NCI-H446 treated with DMSO at 0.1 percent for 48 hours (cell line): ENCODE measurements at regions not wholly inside any gene's neighbourhood (a gene's known extent, or its start where the extent isn't known, plus 50 kb on each side); places are given as distances from the start of the nearest gene placed in this dataset.
"Not testable (repeated sequence)": the region's sequence is repeated elsewhere in the genome, so short reads cannot be mapped to it uniquely, and the experiment has no call there.

Source experiments
- DNase-seq: peaks from one replicate; lab custom pipeline; 2025; lab: John Stamatoyannopoulos, UW

DNA sequence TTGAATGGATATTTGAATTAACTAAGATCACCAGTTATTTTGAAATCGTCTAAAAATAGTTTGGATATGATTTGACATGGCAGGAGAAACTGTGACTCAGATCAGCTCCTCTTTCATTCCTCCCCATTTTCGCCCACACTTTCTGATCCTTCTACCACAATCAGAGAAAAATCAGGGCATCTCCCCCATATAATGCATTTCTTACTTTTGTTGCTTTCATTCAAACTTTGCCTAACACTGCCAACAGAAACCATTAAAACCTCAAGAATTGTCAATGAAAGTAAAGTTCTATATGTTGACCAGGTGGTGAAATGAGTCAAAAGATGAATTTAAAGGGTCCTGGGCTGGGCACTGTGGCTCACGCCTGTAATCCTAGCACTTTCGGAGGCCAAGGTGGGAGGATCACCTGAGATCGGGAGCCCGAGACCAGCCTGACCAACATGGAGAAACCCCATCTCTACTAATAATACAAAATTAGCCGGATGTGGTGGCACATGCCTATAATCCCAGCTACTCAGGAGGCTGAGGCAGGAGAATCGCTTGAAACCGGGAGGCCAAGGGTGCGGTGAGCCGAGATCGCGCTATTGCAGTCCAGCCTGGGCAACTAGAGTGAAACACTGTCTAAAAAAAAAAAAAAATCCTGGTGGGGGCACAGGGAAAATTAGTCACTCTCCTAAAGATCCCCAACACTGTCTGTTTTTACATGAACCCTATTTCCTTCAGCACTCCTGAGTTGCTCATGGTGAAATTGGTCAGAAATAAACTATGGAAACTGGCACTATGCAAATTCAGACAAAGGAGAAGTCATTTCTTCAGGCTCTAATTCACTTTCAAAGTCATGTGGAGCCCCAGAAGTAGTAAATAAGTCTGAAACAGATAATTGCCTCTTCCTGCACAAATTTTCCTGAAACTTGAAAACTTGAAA is 122.8 kb upstream of the NOCT start:
- no peak for DNase-seq

DNA sequence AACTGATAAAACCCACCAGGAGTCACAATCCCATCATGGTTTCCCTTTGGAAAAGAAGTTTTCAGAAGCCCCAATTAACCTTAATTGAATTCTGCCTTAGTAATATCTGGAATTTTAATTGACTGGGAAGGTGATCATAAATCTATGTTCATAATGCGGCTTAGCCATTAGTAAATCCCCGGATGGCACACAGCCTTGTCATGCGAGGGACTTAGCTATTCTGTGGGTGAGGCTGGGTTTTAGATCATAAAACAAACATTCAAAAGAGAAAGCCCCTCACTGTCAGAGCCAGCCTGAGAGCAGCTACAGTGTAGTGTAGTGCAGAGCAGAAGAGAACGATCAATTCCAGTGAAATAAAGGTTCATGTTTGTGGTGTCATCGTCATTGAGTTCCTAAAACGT is 124.0 kb upstream of the NOCT start:
- no peak for DNase-seq

DNA sequence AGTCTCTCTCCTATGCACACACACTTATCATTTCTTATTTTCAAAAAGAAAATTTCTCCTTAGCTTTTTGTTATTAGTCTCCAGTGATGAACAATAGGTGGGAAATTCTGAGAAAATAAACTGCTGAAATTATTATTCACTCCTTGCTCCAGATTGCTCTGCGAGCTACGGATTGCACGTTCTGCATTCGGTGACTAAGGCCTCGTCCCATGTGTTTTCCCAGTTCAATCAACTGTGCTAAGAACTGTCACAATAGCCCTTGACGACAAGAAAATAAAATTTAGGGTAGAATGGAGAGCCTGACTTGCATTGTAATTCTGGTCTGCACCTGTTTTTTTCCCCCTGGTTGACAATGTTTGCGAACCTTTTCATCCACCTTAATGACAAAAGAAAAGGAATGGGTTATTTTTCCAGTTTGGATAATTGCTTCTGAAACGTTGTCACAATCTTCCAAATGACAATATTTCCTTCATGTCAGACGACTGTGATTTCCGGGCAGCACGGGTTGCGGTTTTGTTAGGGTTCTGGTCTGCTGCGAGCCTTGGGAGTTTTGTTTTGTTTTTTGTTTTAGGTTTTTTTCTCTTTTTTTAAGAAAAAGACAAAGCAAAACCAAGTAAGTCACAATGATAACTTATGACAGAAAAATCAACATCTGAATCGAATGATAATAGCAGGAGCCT is 124.5 kb upstream of the NOCT start:
- DNase-seq, result no peak

DNA sequence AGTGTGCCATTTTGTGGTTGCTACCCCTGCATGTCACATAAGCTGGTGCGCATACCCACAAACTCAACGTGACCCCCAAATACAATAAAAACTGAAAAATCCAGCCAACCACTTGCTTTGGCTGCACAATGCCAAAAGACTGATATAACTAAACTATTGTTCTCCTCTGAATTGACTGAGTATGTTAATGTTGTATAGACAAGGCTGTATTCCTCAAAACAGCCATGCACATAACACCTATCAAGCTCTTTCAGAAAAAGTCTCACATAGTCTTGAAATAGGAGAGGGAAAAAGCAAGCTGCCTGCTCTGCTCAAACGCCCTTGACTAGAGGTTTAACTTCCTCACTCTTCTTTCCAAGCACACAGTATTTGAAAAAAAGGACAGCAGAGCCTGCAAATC is 126.4 kb upstream of the NOCT start:
- no peak for DNase-seq

DNA sequence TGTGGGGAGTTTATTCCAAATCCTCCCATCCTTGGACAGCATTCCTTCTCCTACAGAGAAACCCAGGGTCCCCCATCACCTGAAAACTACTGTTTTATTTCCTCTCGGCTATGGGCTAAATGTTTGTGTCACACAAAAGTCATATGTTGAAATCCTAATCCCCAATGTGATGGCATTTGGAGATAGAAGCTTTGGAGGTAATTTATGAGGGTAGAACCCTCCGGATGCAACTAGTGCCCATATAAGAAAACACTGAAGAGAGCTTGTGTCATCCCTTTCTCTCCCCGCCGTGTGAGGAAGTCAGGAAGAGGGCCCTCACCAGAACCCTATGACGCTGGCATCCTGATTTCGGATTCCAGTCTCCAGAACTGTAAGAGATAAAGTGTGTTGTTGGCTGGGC is 127.8 kb upstream of the NOCT start:
- DNase-seq, result no peak

DNA sequence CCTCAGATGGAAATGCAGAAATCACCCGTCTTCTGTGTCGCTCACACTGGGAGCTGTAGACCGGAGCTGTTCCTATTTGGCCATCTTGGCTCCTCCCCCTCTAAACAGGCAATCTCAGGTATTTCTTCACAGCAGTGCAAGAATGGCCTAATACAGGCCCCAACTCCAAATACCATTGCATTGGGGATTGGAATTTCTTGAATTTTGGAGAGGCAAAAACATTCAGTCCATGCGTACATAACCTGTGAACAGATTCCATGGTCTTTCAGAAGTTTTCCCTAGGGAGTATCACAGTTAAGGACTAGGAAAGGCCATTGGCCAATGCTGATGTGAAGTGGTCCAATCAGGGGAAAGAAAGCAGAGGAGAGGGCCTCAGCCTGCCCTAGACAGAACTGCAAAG is 128.2 kb upstream of the NOCT start:
- no peak for DNase-seq

DNA sequence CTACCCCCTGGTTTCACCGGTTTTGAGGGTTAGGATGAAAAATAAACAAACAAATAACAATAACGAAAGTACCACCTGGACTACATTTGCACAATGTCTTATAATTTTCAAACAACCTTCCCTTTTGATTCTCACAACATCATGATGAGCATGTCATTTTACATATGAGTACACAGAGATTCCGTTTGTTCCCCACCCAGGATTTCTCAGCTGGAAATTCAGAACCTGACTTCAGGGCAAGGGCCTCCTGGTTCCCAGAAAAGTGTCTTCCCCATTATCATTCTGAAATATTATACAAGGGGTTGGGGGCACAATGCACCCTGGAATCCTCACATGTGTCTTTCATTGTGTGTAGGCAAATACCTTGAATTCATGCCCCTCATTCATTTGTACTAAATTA is 135.8 kb upstream of the NOCT start:
- no peak for DNase-seq

DNA sequence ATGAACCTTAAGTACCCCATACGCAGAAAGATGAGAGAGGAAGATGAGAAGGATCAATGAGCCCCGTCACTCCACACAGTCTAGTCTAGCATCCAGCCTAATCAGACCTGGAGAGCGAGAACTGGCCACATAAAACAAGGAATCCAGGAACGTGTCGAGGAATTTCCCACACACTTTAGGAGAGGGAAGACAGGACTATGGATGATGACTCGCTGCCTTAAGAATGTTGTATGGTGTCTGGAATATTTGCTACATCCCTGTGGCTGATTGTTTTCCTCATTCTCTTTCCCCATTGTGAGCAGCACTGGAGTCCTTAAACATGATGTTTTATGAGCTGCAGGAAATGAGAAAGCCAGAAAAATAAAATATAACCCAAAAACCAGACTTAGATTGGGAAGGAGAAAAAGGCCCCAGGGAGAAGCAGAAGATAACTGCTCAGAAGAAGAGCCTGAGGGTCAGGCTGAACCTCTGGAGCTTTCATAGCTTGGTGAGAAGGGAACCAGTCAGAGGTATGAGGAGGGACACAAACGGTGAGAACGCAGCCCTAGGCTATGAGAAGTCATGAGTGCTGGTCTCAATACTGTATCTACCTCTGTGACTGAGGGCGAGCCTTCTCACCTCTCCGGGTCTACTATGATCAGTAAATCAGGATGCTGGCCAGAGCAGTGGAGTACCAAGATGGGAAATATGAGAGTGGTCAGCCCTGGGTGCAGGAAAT is 139.5 kb upstream of the NOCT start:
- no peak for DNase-seq

DNA sequence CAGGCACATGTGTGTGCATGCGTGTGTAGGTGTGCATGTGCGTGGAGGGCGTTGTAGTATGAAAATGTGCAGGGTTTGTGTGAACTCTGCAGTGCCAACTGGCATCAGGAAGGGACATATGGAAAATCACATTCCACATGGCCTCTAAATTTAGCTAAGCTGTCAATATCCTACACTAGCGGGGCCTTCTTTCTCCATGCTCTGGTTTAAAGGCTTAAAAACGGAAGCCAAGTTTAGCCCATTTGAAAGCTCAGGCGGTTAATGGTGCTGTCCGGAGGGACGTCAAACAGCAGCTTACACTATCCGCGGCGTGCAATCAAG is 144.1 kb upstream of the NOCT start:
- DNase-seq, result no peak

DNA sequence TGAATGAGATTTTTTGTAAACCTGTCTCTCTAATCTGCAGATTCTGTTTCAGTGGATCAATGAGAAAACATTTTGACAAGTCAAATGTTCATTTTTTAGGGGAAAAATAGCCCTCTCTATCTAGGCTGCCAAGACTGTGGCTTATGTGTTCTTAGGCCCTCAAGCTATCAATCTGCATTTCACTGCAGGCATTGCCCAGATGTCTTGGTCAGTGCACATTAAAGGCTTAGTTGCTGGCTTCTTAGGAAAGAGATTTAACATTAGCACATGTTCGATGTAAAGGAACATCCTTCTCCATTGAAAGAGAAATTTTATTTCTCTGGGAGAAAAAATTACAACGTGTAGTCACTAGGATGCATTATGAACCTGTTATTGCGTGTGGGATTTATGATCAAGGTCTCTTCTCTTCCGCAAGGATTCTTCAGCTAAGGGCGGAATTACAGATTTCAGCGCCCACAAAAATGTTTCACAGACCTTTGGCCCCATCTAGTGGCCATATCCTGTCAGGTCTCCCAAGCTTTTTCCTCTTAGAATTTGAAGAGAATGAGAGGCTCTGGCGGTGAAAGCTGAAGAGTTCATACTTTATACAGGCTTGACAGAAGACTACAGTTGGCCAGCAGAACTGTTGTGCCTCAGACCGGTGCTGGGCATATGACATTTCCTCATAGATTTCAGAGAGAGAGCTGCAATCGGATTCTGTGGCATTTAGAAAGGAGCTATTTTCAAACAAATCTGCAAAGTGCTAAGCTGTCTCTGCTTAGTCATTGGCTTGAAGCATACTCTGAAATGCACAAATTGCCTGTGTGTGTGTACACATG is 144.6 kb upstream of the NOCT start:
- peak; percentile 51 for DNase-seq

DNA sequence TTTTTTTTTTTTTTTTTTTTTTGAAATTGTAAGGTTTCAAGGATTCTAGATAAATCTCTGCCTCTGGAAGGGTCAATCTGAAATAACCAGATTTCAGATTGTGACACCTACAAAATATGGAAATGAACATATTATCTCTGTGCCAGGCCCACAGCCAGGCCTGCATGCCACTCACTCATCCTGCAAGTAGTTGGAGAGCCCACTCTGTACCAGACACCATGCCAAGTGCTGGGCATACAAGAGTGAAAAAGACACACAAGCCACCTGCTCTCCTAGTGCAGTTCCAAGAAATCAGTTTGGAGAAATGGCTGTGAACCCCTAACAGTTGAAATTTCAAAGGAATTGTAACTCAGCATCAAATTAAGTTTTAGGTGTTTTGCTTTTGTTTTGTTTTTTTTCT is 145.9 kb upstream of the NOCT start:
- peak; percentile 13 for DNase-seq

DNA sequence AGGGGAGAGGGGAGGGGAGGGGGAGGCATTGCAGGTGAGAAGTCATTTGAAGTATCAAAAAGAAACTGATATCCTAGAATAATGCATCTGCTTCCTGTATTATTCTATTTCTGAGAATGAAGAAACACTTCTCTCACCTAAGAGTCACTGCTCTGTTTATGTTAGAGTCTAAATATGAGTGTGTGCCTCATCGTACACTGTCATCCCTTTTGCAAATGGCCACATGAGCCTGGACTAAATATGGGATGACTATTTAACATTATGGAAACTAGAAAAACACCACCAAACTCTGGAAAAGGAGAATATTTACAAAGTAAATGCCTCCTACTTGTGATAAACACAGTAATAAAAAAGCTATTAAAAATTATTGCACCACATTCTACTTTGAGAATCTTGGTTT is 146.4 kb upstream of the NOCT start:
- DNase-seq, result no peak

DNA sequence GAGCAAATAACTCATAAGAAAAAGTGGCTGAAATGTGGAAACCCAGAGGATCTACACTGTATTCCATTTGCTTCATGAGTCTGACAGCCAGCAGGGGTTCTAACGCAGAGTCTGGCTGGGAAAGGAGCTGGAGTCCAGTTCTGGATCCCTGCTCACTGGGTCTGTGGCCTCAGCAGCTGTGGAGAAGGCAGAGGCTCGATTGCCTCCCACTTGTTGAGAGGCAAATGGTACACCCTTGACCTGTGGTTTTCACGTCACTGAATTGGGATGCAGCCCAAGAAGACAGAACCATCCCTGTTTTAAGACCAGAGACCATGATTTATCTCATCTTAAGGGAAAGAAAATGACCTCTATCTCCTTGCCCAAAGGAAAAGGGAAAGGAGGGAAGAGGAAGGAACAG is 147.0 kb upstream of the NOCT start:
- no peak for DNase-seq

DNA sequence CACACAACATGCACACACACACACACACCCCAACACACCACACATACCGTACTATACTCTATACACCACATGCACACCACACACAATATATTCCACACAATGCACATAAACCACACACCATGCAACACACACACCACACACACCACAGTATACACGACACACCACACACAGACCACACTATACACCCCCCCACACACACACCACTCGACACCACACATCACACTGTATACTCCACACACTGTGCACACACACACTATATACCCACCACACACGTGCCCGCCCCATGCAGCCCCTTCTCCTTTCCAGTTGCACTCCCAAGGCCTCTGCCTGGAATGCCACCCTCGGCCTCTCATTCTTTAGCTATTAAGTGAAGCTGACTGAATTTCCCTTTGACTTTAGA is 148.2 kb upstream of the NOCT start:
- DNase-seq, result no peak

DNA sequence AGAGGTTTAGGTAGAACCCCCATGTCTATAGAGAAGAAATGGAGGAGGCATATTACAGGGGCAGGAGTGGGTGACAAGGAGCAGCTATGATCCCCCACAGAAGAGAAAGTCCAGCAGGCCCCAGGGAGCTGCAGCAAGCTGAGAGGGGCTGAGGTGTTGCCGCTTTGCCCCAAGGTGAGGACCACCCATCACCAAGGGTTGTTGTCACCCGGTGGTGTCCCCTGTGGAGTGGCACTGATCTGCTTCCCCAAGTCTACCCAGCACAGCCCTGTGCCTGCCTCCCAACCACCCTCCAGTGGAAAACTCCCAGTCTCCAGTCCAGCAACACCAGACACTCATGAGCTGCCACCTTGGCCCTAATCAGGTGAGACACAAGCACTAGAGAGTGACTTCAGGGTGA is 149.3 kb upstream of the NOCT start:
- DNase-seq, result no peak

DNA sequence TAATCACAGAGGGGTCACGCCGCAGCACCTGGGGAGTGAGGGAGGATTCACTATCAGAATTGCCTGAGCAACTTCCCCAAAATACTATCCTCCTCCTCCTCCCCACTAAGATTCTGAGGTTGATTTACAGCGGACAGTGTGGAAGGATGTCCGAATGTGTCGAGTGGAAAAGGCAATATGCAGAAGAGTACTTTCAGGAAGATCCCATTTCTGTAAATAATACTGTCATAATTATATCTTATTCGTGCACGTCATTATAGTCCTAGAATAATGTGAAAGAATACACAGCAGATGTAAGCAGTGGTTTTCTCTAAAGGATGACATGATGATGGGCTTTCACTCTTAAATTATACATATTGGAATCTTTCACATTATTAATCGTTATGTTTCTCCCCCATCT is 149.8 kb upstream of the NOCT start:
- no peak for DNase-seq

DNA sequence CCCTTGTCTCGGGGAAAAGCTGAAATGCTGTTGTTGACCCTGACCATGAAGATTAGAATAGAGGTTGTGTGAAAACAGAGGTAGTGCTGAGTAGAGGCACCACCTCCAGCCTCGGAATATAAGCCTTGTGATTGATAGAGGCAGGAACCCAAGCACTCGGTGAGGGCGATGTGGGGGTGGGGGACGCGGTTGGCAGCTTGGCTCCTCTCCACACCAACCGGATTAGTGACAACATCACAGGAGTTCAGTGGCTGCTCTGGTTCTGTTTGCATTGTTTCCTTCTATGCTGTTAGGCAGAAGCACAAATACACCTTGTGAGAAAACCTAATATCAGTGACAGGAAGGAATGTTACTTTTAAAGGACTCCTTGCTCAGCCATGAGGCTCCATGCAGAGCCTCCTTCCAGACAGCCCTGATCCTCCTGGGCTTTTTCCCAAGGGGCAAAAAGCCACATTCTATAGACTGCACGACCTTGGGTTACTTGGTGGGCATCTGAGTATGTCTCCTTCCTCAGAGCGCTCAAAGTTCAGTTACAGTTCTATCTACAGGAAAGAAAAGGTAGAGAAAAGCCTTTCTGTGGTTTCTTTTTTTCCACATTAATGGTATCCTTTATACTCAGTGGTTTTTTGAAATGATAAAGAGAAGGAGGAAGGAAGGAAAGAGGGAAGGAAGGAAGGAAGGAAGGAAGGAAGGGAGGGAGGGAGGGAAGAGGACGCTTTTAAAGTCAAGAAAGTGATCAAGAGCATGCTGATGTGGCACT is 150.4 kb upstream of the NOCT start:
- DNase-seq, result no peak

DNA sequence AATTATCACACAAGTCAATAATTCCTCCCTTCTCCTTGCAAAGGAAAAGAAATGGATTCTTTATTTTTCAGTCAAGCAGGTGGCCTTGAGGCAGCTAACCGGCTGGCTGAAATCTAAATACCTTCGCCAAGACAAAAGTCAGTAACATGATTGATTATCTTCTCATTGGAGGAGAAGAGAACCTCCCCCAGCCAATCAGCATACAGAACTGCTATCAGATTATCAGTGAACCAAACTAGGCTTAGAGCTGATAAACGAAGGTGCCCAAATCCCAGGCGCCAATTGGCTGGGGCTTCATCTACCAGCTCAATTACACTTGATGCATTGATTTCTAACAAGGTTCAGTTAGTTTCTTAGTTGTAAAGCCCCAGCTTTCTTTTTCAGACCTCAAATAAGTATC is 152.4 kb upstream of the NOCT start:
- no peak for DNase-seq

DNA sequence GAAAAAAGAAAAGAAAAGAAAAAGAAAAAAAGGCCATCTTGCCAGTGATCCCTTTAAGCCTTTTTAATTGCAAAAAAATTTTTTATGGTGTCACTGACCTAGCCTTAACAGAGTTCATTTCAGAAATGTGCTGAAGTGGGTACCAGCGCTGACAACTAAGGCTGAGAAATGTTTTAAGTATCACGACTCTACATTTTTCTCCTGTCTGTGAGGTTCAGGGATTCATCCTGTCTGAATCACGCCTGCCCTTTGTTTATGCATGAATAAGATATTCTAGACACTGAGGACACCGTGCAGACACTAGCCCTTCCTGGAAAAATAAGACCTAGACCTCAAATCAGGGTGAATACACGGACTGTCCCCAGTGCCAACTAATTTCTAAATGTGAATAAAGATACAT is 154.4 kb upstream of the NOCT start:
- no peak for DNase-seq

DNA sequence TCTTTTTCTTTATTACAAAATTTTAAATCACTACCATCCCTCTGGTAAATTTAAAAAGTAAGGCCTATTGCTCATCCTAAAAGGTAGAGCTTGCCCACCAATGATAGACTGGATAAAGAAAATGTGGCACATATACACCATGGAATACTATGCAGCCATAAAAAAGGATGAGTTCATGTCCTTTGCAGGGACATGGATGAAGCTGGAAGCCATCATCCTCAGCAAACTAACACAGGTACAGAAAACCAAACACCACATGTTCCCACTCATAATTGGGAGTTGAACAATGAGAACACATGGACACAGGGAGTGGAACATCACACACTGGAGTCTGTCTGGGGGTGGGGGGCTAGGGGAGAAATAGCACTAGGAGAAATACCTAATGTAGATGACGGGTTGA is 155.2 kb upstream of the NOCT start:
- DNase-seq, result not testable (repeated sequence)

DNA sequence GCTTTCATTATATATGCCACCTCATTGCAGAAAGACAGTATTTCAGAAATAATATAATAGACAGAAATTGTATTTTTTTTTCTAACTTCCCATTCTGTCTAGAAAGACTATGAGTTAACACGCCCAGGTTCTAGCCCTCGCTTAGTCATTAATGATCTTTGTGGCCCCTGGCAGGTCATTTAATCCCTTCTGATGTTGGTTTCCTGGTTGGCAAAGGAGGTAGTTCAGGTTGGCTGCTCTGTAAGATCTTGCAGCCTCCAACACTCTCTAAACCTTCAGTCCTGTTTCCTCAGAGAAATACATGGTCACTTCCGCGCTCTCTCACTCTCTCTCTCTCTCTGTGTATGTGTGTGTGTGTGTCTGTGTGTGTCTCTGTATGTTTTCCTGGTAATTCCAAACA is 156.3 kb upstream of the NOCT start:
- no peak for DNase-seq

DNA sequence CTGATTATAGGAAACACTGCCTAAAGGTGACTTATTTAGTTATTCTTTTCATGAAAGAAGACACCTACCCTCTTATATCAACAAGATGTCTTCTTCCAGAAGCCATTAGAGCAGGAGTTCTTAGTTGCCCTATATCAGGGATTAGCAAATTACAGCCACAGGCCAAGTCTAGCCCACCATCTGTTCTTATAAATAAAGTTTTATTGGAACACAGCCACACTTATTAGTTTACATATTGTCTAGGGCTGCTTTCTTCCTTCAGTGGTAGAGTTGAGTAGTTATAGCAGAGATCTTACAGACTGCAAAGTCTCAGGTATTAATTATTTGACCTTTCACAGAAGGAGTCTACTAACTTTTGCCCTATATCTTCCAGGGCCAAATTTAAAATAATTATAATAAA is 157.2 kb upstream of the NOCT start:
- DNase-seq, result no peak
